ENCODE measurements at regions not wholly inside any gene's neighbourhood (a gene's known extent, or its start where the extent isn't known, plus 50 kb on each side); places are given as distances from the start of the nearest gene placed in this dataset.

- DNase-seq (ENCODE audit: low spot score) = no peak
Measured at GRCh38 chr2:57622009-57622408, 424.6 kb upstream of the VRK2 start.

GRCh38 chr2:57656198-57656597 is 390.4 kb upstream of the VRK2 start:
- Histone ChIP-seq H3K4me1 (replicated peaks) (no peaks in the 10 kb centered on the region), H3K4me3 (no peak overlapping the region), H3K9me3 (no peaks in the 10 kb centered on the region), H3K27me3 (replicated peaks; ENCODE audit: insufficient read depth) (no peaks in the 10 kb centered on the region), H3K27ac (no peak overlapping the region), H3K36me3 (no peaks in the 10 kb centered on the region)
- intact Hi-C loops (cut with DNase I) = no loop called here
- WGBS = 86% methylated on average over 3 of the region's 3 CpGs
- no peak for TF ChIP-seq POLR2A (IDR thresholded peaks at IDR 0.05)
- no peak for TF ChIP-seq CTCF (IDR thresholded peaks at IDR 0.05)
- no peak for TF ChIP-seq POLR2AphosphoS5 (IDR thresholded peaks at IDR 0.05)
- DNase-seq (ENCODE audit: low spot score) = no peak

More at GRCh38 chr2:57622009-57622408, 424.6 kb upstream of the VRK2 start:
- no peaks in the 10 kb centered on the region for H3K4me1 ChIP-seq (replicated peaks)
- H3K27ac ChIP-seq = no peak overlapping the region
- intact Hi-C loops (cut with DNase I) = no loop called here
- TF ChIP-seq POLR2AphosphoS5 (IDR thresholded peaks at IDR 0.05) (no peak), CTCF (IDR thresholded peaks at IDR 0.05) (no peak), POLR2A (IDR thresholded peaks at IDR 0.05) (no peak)
- 68% methylated on average over 1 of the region's 1 CpG for WGBS
- no peaks in the 10 kb centered on the region for H3K9me3 ChIP-seq
- no peaks in the 10 kb centered on the region for H3K36me3 ChIP-seq
- H3K4me3 ChIP-seq = no peak overlapping the region
- H3K27me3 ChIP-seq (replicated peaks; ENCODE audit: insufficient read depth) = no peaks in the 10 kb centered on the region

- WGBS = 73% methylated on average over 1 of the region's 1 CpG
- Histone ChIP-seq H3K4me1 (replicated peaks) (no peaks in the 10 kb centered on the region), H3K4me3 (no peak overlapping the region), H3K27me3 (replicated peaks; ENCODE audit: insufficient read depth) (no peaks in the 10 kb centered on the region), H3K27ac (no peak overlapping the region), H3K36me3 (no peaks in the 10 kb centered on the region), H3K9me3 (no peaks in the 10 kb centered on the region)
- DNase-seq (ENCODE audit: low spot score) = no peak
- no peak for TF ChIP-seq POLR2AphosphoS5 (IDR thresholded peaks at IDR 0.05)
- intact Hi-C loops (cut with DNase I) = no loop called here
Measured at GRCh38 chr2:57669570-57669969, 377.0 kb upstream of the VRK2 start.

- Histone ChIP-seq H3K27ac (no peak overlapping the region), H3K27me3 (replicated peaks; ENCODE audit: insufficient read depth) (no peaks in the 10 kb centered on the region), H3K36me3 (no peaks in the 10 kb centered on the region), H3K4me3 (no peak overlapping the region), H3K4me1 (replicated peaks) (no peaks in the 10 kb centered on the region), H3K9me3 (no peaks in the 10 kb centered on the region)
- intact Hi-C loops (cut with DNase I) = no loop called here
- 31% methylated on average over 2 of the region's 2 CpGs for WGBS
- no peak for TF ChIP-seq POLR2A (IDR thresholded peaks at IDR 0.05)
- TF ChIP-seq POLR2AphosphoS5 (IDR thresholded peaks at IDR 0.05) = no peak
- TF ChIP-seq CTCF (IDR thresholded peaks at IDR 0.05) = no peak
- DNase-seq (ENCODE audit: low spot score) = no peak
Measured at GRCh38 chr2:57674025-57674424, 372.6 kb upstream of the VRK2 start.

- Histone ChIP-seq H3K36me3 (no peaks in the 10 kb centered on the region), H3K9me3 (no peaks in the 10 kb centered on the region), H3K4me1 (replicated peaks) (no peaks in the 10 kb centered on the region), H3K4me3 (no peak overlapping the region), H3K27me3 (replicated peaks; ENCODE audit: insufficient read depth) (no peaks in the 10 kb centered on the region), H3K27ac (no peak overlapping the region)
- WGBS = 66% methylated on average over 2 of the region's 2 CpGs
- TF ChIP-seq POLR2AphosphoS5 (IDR thresholded peaks at IDR 0.05) = no peak
- TF ChIP-seq CTCF (IDR thresholded peaks at IDR 0.05) = no peak
- TF ChIP-seq POLR2A (IDR thresholded peaks at IDR 0.05) = no peak
- intact Hi-C loops (cut with DNase I) = no loop called here
- DNase-seq (ENCODE audit: low spot score) = no peak
Measured at GRCh38 chr2:57674743-57675142, 371.9 kb upstream of the VRK2 start.
